OCI-LY3 (cell line): ENCODE measurements at regions not wholly inside any gene's neighbourhood (a gene's known extent, or its start where the extent isn't known, plus 50 kb on each side); places are given as distances from the start of the nearest gene placed in this dataset.

Experiments used
- EZH2phosphoT487 ChIP-seq: fragments of 200-600 bp; shearing (Covaris generic); IDR thresholded peaks from 2 replicates; pipeline ENCODE4 v1.6.1; 2018; ENCODE audit warnings: antibody characterized with exemption, mixed run types, low read depth
- TF ChIP-seq, protein P1 (sequence below): fragments of 200-600, 300-600 bp; sonication (generic); IDR thresholded peaks from 2 replicates; pipeline ENCODE4 v1.5.1; 2014; ENCODE audit warnings: antibody characterized with exemption, low read length, low read depth

DNA sequence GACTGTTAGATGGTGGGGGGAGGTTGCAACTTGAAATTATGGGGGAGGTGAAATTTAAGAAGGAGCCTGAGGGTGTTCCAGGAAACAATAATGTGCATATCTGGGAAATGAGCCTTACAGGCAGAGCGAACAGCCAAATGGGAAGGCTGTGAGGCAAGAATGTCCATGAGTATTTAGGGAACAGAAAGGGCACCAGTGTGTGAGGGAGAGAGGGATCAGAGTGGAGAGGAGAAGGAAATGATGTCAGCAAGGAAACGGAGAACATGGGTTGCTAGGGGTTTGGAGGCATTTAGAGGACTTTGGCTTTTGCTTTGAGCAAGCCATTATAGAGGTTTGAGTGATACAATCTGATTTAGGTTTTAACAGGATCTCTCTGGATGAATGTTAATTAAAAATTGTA is 285.4 kb downstream of the TLE4 start:
- TF ChIP-seq, protein P1, sequence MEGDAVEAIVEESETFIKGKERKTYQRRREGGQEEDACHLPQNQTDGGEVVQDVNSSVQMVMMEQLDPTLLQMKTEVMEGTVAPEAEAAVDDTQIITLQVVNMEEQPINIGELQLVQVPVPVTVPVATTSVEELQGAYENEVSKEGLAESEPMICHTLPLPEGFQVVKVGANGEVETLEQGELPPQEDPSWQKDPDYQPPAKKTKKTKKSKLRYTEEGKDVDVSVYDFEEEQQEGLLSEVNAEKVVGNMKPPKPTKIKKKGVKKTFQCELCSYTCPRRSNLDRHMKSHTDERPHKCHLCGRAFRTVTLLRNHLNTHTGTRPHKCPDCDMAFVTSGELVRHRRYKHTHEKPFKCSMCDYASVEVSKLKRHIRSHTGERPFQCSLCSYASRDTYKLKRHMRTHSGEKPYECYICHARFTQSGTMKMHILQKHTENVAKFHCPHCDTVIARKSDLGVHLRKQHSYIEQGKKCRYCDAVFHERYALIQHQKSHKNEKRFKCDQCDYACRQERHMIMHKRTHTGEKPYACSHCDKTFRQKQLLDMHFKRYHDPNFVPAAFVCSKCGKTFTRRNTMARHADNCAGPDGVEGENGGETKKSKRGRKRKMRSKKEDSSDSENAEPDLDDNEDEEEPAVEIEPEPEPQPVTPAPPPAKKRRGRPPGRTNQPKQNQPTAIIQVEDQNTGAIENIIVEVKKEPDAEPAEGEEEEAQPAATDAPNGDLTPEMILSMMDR: no peak
- no peak for TF ChIP-seq EZH2phosphoT487
